Right atrium auricular region (tissue), 2 donors: ENCODE measurements at regions not wholly inside any gene's neighbourhood (a gene's known extent, or its start where the extent isn't known, plus 50 kb on each side); places are given as distances from the start of the nearest gene placed in this dataset.
"Not testable (repeated sequence)": the region's sequence is repeated elsewhere in the genome, so short reads cannot be mapped to it uniquely, and the experiment has no call there.

Experiments used
- DNase-seq: peaks from one replicate; pipeline ENCODE4 v3.0.0-alpha.2; 2019; ENCODE audit warnings: low spot score
- H3K27ac ChIP-seq, 2 donors: fragments of 200-600 bp; sonication (generic); 1 replicate in 1 of 2; 2 replicates in 1 of 2; pipeline ENCODE4 v1.5.1; 2016 to 2019
- H3K27me3 ChIP-seq, 2 donors: fragments of 200-600 bp; sonication (generic); one replicate each; pipeline versions ENCODE4 v1.5.1 to v1.6.0; 2017 to 2019
- H3K36me3 ChIP-seq: fragments of 200-600 bp; sonication (generic); one replicate; pipeline ENCODE4 v1.5.1; 2016
- H3K4me1 ChIP-seq, 2 donors: fragments of 200-600 bp; sonication (generic); one replicate each; pipeline versions ENCODE4 v1.5.1 to v1.6.0; 2017 to 2019
- H3K4me3 ChIP-seq, 2 donors: fragments of 200-600 bp; sonication (generic); 1 replicate in 1 of 2; 2 replicates in 1 of 2; pipeline ENCODE4 v1.5.1; 2017 to 2019; ENCODE audit warnings: mild to moderate bottlenecking in 1 of 2, moderate library complexity in 1 of 2
- H3K9me3 ChIP-seq, 2 donors: fragments of 200-600 bp; sonication (generic); one replicate each; pipeline ENCODE4 v1.5.1; 2019

DNA sequence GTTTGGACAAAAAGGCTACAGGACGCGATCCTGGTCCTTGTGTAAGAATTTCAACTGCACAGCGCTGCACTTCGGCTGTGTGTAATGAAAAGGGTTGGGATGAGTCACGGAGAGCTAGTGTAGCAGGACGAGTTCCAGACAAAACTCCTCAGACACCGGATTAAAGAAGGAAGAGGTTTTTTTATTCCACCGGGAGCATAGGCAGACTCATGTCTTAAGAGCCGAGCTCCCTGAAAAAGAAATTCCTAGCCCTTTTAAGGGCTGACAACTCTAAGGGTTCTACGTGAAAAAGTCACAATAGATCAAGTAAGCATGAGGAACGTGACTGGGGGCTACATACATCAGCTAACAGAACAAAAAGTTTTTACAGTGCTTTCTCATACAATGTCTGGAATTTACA is 54.8 kb upstream of the FAM90A1 start:
- H3K4me3 ChIP-seq, H3K36me3 ChIP-seq, H3K27ac ChIP-seq, H3K27me3 ChIP-seq, H3K4me1 ChIP-seq, H3K9me3 ChIP-seq, DNase-seq: not testable (repeated sequence)

DNA sequence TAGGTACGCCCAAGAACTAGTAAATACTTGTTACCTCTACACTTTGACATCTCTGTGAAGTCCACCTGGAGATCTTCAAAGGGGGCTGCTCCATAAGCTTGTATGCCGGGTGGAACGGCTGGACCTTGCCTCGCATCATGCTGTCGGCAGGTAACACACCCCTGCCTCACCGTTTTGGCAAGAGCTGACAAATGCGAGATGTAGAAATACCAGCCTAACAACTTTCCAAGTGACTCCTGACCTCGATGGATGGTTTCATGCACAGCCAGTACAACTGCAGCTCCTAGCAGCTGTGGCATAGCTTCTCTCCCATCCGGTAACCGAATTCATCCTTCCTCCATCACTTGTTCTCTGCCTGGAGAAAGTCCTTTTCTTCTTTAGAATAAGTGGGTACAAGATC is 58.3 kb upstream of the FAM90A1 start:
- not testable (repeated sequence) for H3K4me3 ChIP-seq, H3K36me3 ChIP-seq, H3K9me3 ChIP-seq, H3K27me3 ChIP-seq, H3K27ac ChIP-seq, H3K4me1 ChIP-seq, DNase-seq

DNA sequence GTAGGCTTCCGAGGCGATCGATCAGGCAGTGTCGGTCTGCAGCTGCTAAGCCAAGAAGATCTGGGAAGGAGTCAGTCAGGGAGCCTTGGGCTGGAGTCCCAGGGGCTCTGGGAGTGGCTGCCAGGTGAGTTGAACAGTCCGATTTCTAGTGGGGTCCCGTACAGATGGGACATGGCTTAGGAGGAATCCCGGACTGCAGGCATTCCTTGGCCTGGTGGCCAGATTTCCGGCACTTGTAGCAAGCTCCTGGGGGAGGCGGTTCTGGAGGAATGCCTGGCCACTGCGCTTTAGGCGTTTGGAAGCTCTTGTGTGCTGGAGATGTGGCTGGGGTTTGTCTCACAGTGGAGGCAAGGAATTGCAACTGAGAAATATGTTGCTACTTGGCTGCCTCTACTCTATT is 64.3 kb upstream of the FAM90A1 start:
- H3K27ac ChIP-seq, H3K9me3 ChIP-seq, DNase-seq, H3K4me3 ChIP-seq, H3K4me1 ChIP-seq, H3K36me3 ChIP-seq, H3K27me3 ChIP-seq: not testable (repeated sequence)

DNA sequence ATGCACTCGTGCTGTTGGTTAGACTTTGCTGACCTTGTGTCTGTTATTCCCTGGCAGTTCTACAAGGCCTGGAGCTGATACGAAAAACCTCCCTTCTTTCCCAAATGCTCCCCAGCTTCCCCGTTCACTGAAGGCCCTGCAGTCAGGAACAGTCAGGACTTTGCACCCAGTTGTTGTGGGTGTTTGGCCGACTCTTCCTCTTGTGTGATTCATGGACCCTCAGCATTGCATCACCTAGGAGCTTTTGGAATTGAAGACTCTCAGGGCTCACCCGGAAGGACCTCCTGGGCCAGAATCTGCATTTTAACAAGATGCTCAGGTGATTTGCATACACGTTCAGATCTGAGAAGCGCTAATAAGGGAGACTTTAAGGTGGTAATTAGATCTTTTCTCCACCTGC is 67.2 kb upstream of the FAM90A1 start:
- H3K27me3 ChIP-seq, H3K27ac ChIP-seq, DNase-seq, H3K9me3 ChIP-seq, H3K4me3 ChIP-seq, H3K4me1 ChIP-seq, H3K36me3 ChIP-seq: not testable (repeated sequence)

DNA sequence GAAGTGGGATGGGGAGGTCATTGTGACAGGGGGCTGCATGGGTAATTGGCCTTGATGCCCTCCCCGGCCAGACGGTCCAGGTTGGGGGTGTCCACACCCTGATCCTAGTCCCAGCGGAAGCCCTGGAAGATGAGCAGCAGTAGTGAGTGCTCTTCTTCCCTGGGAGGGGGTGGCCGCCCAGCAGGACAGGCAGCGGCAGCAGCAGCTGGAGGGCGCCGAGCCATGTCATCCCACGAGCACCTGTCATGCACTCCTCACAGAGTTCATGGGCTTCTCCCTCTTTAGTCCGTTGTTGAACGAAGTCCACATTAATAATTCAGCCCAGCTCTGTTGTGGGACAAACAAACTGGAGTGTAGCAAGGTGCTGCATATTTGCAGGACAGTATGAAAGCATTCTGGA is 81.2 kb upstream of the FAM90A1 start:
- not testable (repeated sequence) for DNase-seq, H3K27ac ChIP-seq, H3K36me3 ChIP-seq, H3K4me3 ChIP-seq, H3K4me1 ChIP-seq, H3K9me3 ChIP-seq, H3K27me3 ChIP-seq

DNA sequence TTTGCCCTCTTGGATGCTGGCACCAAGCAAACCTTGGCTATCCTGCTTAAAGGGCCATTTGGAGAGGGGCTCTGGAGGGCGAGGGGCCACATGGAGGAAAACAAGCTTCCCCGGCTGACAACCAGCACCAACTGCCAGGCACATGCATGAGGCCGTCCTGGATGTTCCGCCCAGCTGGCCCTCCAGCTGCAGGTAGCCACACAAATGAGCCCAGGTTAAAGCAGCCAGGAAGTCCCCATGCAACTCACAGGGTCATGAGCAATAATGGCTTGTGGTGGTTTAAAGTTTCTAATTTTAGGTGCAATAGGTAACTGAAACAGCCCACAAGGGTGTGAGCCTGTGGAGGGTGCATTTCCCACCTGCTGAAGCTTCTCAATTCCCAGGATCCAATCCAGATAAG is 88.6 kb upstream of the FAM90A1 start:
- not testable (repeated sequence) for H3K4me1 ChIP-seq, DNase-seq, H3K27me3 ChIP-seq, H3K27ac ChIP-seq, H3K9me3 ChIP-seq, H3K4me3 ChIP-seq, H3K36me3 ChIP-seq

DNA sequence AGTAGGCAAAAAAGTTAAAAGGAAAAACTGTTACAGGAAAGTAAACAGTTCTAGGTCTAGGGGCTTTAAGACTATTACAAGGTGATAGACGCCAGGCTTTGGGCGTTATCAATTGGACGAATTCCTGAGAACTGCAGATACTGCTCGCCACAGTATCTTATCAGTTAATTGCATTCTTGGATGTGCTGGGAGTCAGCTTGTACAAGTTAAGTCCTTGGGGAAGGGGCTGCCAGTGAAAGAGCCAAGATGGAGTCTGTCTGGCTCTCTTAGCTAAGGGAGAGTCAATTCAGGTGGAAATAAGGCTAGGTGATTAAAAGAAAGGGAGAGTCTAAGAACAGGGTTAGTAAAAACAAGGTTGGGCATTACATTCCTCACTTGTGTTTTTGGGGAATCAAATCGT is 90.3 kb upstream of the FAM90A1 start:
- DNase-seq, H3K27me3 ChIP-seq, H3K4me3 ChIP-seq: not testable (repeated sequence)

DNA sequence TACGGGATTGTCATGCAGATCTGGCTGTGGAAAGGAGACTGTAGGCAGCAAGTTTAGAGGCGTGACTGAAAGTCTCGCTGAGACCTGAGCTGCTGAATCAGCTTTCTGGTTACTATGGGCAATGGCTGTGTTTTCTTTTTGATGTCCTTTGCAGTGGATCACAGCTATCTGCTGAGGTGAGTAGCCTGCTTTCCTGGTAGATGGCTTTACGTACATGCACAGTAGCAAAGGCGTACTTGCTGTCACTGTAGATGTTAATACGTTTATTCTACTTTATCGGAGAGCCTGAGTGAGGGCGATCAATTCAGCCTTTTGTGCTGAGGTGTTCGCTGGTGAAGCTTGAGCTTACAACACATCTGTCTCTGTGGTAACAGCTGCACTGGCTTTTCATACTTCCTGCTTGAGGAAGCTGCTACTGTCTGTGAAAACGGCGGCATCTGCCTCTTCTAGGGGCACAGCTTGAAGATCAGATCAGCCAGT is 92.9 kb upstream of the FAM90A1 start:
- not testable (repeated sequence) for H3K36me3 ChIP-seq, H3K9me3 ChIP-seq, DNase-seq, H3K27me3 ChIP-seq, H3K4me3 ChIP-seq, H3K27ac ChIP-seq, H3K4me1 ChIP-seq

More for the DNA sequence above, 90.3 kb upstream of the FAM90A1 start:
- not testable (repeated sequence) for H3K4me1 ChIP-seq, H3K27ac ChIP-seq, H3K36me3 ChIP-seq, H3K9me3 ChIP-seq

DNA sequence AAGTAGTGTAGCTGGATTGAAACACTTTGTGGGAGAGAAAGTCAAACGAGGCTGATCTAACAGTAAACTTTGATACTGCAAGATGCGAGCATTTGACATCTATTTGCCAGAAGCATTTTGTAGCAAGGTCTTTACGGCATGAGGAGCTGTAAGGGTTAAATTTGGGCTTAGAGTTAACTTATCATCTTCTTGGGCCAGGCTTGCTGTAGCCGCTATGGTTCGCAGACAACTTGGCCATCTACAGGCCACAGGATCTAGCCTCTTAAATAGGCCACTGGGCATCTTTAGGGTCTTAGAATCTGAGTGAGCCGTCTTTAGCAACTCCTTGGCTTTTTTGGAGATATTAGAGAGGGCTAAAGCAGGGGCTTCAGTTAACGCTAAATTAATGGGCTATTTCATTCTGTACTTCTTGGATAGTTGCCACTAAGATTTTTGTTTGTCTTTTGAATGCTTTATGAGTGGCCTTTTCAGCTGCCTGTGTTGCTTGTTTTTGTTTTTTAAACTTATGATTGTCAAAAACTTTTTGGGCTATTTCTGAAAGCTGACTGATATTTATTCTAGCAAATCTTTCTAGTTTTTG is 93.5 kb upstream of the FAM90A1 start:
- not testable (repeated sequence) for H3K9me3 ChIP-seq, H3K27me3 ChIP-seq, H3K4me3 ChIP-seq, H3K4me1 ChIP-seq, DNase-seq, H3K36me3 ChIP-seq, H3K27ac ChIP-seq

DNA sequence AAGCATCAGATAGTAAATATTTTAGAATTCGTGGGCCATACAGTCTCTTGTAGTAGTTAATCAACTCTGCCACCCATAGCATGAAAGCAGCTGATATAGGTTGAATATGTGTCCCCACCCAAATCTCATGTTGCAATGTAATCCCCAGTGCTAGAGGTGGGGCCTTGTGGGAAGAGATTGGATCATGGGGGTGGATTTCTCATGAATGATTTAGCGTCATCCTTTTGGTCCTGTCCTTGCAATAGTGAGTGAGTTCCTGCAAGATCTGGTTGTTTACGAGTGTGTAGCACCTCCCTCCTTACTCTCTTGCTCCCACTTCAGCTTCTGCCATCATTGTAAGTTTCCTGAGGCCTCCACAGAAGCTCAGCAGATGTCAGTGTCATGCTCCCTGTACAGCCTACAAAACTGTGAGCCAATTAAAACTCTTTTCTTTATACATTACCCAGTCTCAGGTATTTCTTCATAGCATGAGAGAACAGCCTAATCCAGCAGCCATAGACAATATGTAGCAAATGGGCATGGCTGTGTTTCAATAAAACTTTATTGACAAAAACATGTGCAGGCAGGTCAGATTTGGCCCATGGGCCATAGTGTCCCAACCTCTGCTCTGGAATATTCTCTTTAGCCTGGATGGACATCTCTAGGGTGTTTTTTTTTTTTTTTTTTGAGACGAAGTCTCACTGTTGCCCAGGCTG is 97.9 kb upstream of the FAM90A1 start:
- not testable (repeated sequence) for H3K9me3 ChIP-seq, H3K4me3 ChIP-seq, H3K27ac ChIP-seq, DNase-seq, H3K36me3 ChIP-seq, H3K4me1 ChIP-seq, H3K27me3 ChIP-seq

DNA sequence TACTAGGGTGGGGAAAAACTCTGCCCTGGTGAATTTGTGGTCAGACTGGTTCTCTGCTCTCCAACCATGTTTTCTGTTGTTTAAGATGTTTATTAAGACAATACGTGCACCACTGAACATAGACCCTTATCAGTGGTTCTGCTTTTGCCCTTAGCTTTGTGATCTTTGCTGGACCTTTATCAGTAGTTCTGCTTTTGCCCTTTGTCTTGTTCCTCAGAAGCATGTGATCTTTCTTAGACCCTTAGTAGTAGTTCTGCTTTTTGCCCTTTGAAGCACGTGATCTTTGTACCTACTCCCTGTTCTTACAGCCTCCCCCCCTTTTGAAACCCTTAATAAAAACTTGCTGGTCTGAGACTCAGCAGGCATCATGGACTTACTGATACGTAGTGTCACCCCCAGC is 101.4 kb upstream of the FAM90A1 start:
- H3K36me3 ChIP-seq, DNase-seq, H3K4me1 ChIP-seq, H3K27me3 ChIP-seq, H3K4me3 ChIP-seq, H3K9me3 ChIP-seq, H3K27ac ChIP-seq: not testable (repeated sequence)

DNA sequence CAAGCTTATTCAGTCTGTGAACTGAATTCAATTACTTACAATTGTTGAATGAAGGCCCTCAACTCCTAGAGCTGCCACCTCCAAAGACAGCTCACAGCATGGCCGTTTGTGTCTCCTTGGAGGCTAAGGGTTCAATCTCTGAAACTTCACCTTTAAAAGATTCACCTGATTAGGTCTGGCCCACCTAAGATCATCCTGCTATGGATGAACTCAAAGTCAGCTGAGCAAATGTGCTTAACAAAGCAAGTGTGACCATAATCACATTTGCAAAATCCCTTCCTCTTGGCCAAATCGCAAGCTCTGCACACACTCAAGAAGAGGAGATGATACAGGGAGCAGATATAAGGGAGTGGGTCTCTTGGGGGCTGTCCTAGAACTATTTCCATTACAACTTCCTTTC is 105.0 kb upstream of the FAM90A1 start:
- H3K27me3 ChIP-seq, H3K4me1 ChIP-seq, H3K4me3 ChIP-seq, H3K36me3 ChIP-seq, H3K27ac ChIP-seq, DNase-seq, H3K9me3 ChIP-seq: not testable (repeated sequence)

DNA sequence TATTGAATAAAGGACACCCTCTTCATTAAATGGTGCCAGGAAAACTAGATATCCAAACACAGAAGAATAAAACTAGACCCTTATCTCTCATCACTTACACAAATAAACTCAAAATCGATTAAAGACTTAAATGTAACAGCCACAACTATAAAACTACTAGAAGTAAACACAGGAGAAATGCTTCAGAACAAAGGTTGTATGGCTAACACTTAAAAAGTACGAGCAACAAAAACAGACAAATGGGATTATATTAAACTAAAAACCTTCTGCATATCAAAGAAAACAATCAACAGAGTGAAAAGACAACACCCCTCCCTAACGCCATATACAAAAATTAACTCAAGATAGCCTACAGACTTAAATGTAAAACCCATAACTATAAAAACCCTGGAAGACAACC is 104.7 kb upstream of the CLEC6A start:
- not testable (repeated sequence) for H3K4me3 ChIP-seq, H3K27me3 ChIP-seq, H3K36me3 ChIP-seq, H3K9me3 ChIP-seq, H3K4me1 ChIP-seq, DNase-seq, H3K27ac ChIP-seq

DNA sequence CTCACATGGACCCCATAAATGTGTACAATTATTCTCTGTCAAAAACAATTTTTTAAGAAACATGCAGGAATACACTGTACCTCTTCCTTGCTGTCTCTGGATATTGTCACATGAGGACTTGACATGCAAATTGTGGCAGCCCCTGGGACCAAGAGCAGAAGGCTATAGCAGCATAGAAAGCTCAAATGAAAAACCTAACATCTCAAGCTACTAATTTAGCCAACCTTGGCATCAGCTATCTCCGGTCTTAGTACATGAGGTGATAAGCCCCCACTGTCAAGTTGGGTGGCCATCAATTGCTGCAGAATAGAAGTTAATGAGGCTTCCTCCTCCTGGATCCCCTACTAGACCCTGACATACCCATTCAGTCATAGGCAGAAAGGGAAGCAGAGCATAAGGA is 101.0 kb upstream of the CLEC6A start:
- not testable (repeated sequence) for DNase-seq, H3K36me3 ChIP-seq, H3K9me3 ChIP-seq, H3K4me1 ChIP-seq, H3K27me3 ChIP-seq, H3K4me3 ChIP-seq, H3K27ac ChIP-seq

DNA sequence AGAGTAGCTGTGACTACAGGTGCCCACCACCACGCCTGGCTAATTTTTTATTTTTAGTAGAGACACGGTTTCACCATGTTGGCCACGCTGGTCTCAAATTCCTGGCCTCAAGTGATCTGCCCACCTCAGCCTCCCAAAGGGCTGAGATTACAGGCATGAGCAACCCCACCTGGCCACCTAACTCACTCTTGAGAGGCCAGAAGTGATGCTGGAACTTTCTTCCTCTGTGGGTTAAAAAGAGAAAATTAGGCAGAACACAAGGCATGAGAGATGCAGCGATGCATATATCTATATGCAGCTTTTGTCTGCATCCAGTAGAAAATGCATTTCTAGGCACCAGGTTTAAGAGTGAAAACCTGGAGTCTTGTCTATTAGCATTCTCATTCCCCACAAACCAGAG is 100.2 kb upstream of the CLEC6A start:
- H3K27me3 ChIP-seq = not testable (repeated sequence)

DNA sequence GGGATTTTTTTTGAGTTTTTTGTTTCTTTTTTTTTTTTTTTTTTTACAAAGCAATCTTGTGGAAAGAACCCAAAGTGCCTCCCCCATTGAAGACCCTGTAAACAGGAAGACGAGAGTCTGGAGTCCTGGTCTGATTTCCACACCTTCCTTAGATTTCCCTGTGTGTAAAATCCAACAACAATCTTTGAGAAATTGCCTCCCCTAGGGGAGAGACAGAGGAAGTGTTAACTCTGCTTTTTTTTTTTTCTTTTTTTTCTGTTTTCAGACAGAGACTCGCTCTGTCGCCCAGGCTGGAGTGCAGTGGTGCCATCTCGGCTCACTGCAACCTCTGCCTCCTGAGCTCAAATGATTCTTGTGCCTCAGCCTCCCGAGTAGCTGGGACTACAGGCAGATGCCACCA is 82.0 kb upstream of the CLEC6A start:
- H3K27ac ChIP-seq, H3K36me3 ChIP-seq, H3K27me3 ChIP-seq, DNase-seq, H3K9me3 ChIP-seq, H3K4me3 ChIP-seq, H3K4me1 ChIP-seq: not testable (repeated sequence)

More for the DNA sequence above, 100.2 kb upstream of the CLEC6A start:
- not testable (repeated sequence) for H3K4me3 ChIP-seq, DNase-seq, H3K27ac ChIP-seq, H3K4me1 ChIP-seq, H3K9me3 ChIP-seq, H3K36me3 ChIP-seq
